ENCODE measurements at regions not wholly inside any gene's neighbourhood (a gene's known extent, or its start where the extent isn't known, plus 50 kb on each side); places are given as distances from the start of the nearest gene placed in this dataset.

DNA sequence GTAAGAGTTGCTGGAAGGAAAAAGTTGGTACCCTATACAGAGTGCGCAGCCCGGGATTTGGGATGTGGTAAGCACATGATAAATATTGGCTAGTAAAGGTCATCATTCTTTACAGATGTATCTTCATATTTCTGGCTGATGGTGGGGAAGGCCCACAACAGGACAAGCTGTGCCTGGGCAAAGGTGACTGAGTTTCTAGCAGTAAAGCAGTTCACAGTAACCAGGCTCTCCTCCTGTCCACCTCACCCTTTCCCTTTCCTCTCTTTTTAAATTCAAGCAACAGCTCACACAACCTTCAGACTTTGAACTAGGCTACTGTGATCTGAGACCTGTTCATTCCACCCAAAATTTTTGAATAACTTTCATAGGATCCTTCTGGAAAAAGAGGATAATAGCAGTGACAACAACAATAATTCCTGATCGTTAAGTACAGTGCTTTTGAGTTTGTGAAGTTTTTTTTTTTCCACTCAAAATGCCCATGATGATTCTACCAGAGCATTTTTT lies 145.9 kb upstream of the TBL1XR1 start:
- no peak for TF ChIP-seq EP300 (IDR thresholded peaks at IDR 0.05)
- no peak for TF ChIP-seq POLR2A (IDR thresholded peaks at IDR 0.05)
- TF ChIP-seq, protein P1, sequence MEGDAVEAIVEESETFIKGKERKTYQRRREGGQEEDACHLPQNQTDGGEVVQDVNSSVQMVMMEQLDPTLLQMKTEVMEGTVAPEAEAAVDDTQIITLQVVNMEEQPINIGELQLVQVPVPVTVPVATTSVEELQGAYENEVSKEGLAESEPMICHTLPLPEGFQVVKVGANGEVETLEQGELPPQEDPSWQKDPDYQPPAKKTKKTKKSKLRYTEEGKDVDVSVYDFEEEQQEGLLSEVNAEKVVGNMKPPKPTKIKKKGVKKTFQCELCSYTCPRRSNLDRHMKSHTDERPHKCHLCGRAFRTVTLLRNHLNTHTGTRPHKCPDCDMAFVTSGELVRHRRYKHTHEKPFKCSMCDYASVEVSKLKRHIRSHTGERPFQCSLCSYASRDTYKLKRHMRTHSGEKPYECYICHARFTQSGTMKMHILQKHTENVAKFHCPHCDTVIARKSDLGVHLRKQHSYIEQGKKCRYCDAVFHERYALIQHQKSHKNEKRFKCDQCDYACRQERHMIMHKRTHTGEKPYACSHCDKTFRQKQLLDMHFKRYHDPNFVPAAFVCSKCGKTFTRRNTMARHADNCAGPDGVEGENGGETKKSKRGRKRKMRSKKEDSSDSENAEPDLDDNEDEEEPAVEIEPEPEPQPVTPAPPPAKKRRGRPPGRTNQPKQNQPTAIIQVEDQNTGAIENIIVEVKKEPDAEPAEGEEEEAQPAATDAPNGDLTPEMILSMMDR (IDR thresholded peaks at IDR 0.05) = no peak
- TF ChIP-seq POLR2AphosphoS5 (IDR thresholded peaks at IDR 0.05) = no peak
- Histone ChIP-seq H3K4me1 (peaks cover 31% of the 10 kb centered on the region), H3K27ac (no peak overlapping the region), H3K4me3 (no peak overlapping the region), H3K27me3 (no peaks in the 10 kb centered on the region), H3K36me3 (no peaks in the 10 kb centered on the region), H3K9me3 (no peaks in the 10 kb centered on the region)
- WGBS = 92% methylated on average over 3 of the region's 3 CpGs
- no peak for DNase-seq (ENCODE audit: low spot score in 2 of 2)

DNA sequence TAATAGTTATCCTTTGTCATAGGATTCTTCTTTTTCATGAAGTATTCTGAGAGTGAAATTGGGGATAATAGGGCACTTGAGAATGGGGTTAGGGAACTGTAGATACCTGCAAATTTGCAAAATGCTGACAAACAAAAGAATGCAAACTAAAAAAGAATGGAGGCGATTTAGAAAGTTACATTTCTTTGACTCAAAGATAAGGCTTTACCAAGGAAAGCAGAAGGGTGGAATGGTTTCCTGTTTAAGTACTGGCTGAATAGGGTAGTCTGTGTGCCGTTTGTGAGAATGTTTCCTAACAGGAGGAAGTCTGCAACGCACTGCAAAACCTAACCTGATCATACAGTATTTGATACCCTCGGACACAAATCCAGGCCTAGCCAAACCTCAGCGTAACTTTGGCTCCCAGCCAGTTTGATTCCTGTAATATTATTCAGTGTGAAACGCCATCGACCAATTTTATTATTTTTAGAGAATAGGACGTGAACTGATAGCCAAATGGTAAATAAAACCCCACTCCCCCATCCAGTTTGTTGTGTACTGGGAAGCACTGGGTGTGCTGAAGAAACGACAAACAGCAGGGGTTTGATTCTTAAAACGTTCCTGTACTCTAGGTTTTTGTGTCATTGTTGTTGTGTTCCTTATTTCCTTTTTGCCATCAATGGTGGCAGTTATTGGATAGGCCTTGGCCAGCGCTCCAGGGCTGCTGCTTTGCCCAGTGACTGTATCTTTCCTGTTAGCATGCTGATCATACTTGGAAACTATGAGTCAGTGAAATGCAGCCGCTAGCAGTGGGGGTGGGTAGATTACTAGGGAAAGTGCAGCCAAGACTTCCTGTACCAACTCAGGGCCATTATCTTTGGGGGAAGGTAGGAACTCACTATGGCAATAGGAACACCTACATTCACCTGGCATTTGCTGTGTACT lies 148.0 kb upstream of the TBL1XR1 start:
- peak; percentile 89 to 90 for DNase-seq (ENCODE audit: low spot score in 2 of 2)
- Histone ChIP-seq H3K9me3 (no peaks in the 10 kb centered on the region), H3K4me3 (no peak overlapping the region), H3K27me3 (no peaks in the 10 kb centered on the region), H3K4me1 (peaks cover 27% of the 10 kb centered on the region), H3K27ac (peak overlapping the region; percentile 82), H3K36me3 (no peaks in the 10 kb centered on the region)
- WGBS = 17% methylated on average over 12 of the region's 12 CpGs
- TF ChIP-seq POLR2A (IDR thresholded peaks at IDR 0.05) (no peak), EP300 (IDR thresholded peaks at IDR 0.05) (peak; percentile 86), POLR2AphosphoS5 (IDR thresholded peaks at IDR 0.05) (peak; percentile 74 to 98 (median 97))

DNA sequence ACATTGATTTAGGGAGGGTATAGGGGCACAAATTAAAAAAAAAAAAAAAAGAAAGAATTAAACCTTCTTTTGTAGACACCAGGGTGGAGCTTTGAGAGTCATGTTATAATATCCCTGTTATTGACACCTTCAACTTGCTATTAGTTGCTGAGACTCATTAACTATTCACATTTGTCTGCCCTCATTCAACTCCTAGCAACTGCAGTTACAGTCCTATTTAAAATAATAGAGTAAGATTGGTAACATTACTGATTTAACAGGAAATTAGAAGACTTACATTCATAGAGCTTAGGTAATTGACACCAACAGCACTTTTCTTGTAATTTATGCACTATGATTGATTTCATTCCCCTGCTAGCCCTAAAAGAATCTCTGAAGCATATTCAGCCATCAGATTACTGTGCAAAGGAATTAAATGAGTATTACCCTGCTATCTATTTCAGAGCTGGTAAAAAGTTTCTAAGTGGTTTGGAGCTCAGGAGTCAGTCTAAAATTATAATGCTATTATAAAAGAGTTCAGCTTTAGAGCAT lies 148.8 kb upstream of the TBL1XR1 start:
- Histone ChIP-seq H3K4me1 (peaks cover 27% of the 10 kb centered on the region), H3K27me3 (no peaks in the 10 kb centered on the region), H3K4me3 (no peak overlapping the region), H3K36me3 (no peaks in the 10 kb centered on the region), H3K27ac (peak overlapping the region; percentile 82), H3K9me3 (no peaks in the 10 kb centered on the region)
- TF ChIP-seq POLR2AphosphoS5 (IDR thresholded peaks at IDR 0.05) = no peak
- TF ChIP-seq, protein P1 (IDR thresholded peaks at IDR 0.05) = no peak
- no peak for TF ChIP-seq EP300 (IDR thresholded peaks at IDR 0.05)
- no peak for TF ChIP-seq POLR2A (IDR thresholded peaks at IDR 0.05)
- no peak for DNase-seq (ENCODE audit: low spot score in 2 of 2)

DNA sequence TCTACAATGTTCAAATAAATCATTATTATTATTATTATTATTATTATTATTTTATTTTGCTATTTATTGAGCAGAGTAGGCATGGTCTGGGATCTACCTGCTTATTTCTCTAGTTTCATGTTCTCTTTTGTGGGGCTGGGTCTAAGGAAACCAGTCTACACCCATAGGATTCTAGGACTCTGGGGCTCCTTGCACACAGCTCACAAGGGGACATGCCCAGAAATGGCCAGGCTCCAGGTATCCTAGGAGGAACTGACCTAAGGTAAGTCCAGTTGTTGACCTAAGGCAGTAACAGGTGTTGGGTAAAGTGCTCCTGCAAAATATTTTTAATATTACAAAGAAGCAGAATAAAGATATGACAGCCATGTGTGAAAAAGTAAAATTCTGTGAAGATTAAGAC lies 149.6 kb upstream of the TBL1XR1 start:
- H3K27ac ChIP-seq = no peak overlapping the region
- DNase-seq (ENCODE audit: low spot score in 2 of 2) = no peak
- no peaks in the 10 kb centered on the region for H3K27me3 ChIP-seq

DNA sequence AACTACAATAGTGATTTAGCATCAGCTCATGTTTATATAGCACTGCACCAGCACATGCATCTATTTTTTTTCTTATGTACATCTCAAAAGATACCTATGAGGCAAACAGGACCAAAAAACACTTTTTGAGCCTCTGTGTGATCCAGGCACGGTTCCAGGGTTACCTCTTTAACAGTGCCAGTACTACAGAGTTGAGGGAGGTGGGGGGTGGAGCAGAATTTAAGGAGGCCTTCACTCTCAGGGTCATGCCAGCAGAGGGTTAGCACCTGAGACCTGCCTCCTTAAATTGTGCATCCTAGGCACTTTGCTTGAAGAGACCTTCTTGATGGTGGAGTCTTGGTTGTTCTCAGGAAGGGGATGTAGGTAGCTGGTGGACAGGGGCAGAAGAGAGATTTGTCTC lies 150.3 kb upstream of the TBL1XR1 start:
- Histone ChIP-seq H3K9me3 (no peaks in the 10 kb centered on the region), H3K27me3 (no peaks in the 10 kb centered on the region), H3K4me3 (no peak overlapping the region), H3K27ac (no peak overlapping the region), H3K4me1 (peaks cover 20% of the 10 kb centered on the region), H3K36me3 (no peaks in the 10 kb centered on the region)
- TF ChIP-seq, protein P1 (IDR thresholded peaks at IDR 0.05) = no peak
- no peak for TF ChIP-seq EP300 (IDR thresholded peaks at IDR 0.05)
- TF ChIP-seq POLR2A (IDR thresholded peaks at IDR 0.05) = no peak
- no peak for TF ChIP-seq POLR2AphosphoS5 (IDR thresholded peaks at IDR 0.05)
- DNase-seq (ENCODE audit: low spot score in 2 of 2) = no peak
- WGBS = 91% methylated on average over 1 of the region's 1 CpG

More for the DNA sequence above, 149.6 kb upstream of the TBL1XR1 start:
- TF ChIP-seq POLR2A (IDR thresholded peaks at IDR 0.05) (no peak), EP300 (IDR thresholded peaks at IDR 0.05) (no peak), POLR2AphosphoS5 (IDR thresholded peaks at IDR 0.05) (no peak)
- TF ChIP-seq, protein P1 (IDR thresholded peaks at IDR 0.05) = no peak
- Histone ChIP-seq H3K4me3 (no peak overlapping the region), H3K4me1 (peaks cover 24% of the 10 kb centered on the region), H3K9me3 (no peaks in the 10 kb centered on the region), H3K36me3 (no peaks in the 10 kb centered on the region)
